Cerebellar cortex (tissue), 1 donor: ENCODE measurements at regions not wholly inside any gene's neighbourhood (a gene's known extent, or its start where the extent isn't known, plus 50 kb on each side); places are given as distances from the start of the nearest gene placed in this dataset.
A peak's percentile ranks its signal among the peaks of the same experiment; 100 is the strongest.
"Not testable (repeated sequence)": the region's sequence is repeated elsewhere in the genome, so short reads cannot be mapped to it uniquely, and the experiment has no call there.

Experiments used
- DNase-seq: peaks from one replicate; pipeline ENCODE4 v3.0.0-alpha.2; 2015; ENCODE audit warnings: low spot score

- DNase-seq = no peak
Observed at GRCh38 chr14:37843954-37844607, 248.7 kb downstream of the TTC6 start.

- DNase-seq = no peak
Observed at GRCh38 chr14:37844614-37845013, 249.2 kb downstream of the TTC6 start.

GRCh38 chr14:37848985-37849621, 253.7 kb downstream of the TTC6 start:
- DNase-seq = no peak

GRCh38 chr14:37851054-37851453, 255.6 kb downstream of the TTC6 start:
- DNase-seq = no peak

- no peak for DNase-seq
Observed at GRCh38 chr14:37855871-37856270, 260.4 kb downstream of the TTC6 start.

GRCh38 chr14:37857774-37858266, 262.4 kb downstream of the TTC6 start:
- no peak for DNase-seq

GRCh38 chr14:37858733-37859132, 263.3 kb downstream of the TTC6 start:
- no peak for DNase-seq

GRCh38 chr14:37859177-37859576, 263.7 kb downstream of the TTC6 start:
- DNase-seq = no peak

GRCh38 chr14:37862263-37862662, 266.8 kb downstream of the TTC6 start:
- DNase-seq = no peak

- no peak for DNase-seq
Observed at GRCh38 chr14:37864128-37864527, 268.7 kb downstream of the TTC6 start.

- no peak for DNase-seq
Observed at GRCh38 chr14:37864861-37865718, 269.7 kb downstream of the TTC6 start.

- no peak for DNase-seq
Observed at GRCh38 chr14:37865719-37866549, 270.5 kb downstream of the TTC6 start.

GRCh38 chr14:37869633-37870032, 274.2 kb downstream of the TTC6 start:
- no peak for DNase-seq

GRCh38 chr14:37870170-37870569, 274.7 kb downstream of the TTC6 start:
- DNase-seq = no peak

GRCh38 chr14:37870632-37871346, 275.4 kb downstream of the TTC6 start:
- no peak for DNase-seq

GRCh38 chr14:37874065-37874428, 278.6 kb downstream of the TTC6 start:
- DNase-seq = not testable (repeated sequence)

GRCh38 chr14:37874429-37875109, 279.1 kb downstream of the TTC6 start:
- peak; percentile 40 for DNase-seq

- no peak for DNase-seq
Observed at GRCh38 chr14:37888234-37888633, 292.8 kb downstream of the TTC6 start.

- peak; percentile 3 for DNase-seq
Observed at GRCh38 chr14:37889087-37889486, 293.7 kb downstream of the TTC6 start.

- no peak for DNase-seq
Observed at GRCh38 chr14:37890095-37890494, 294.7 kb downstream of the TTC6 start.

- DNase-seq = not testable (repeated sequence)
Observed at GRCh38 chr14:37891500-37891899, 296.1 kb downstream of the TTC6 start.
